ENCODE measurements at regions not wholly inside any gene's neighbourhood (a gene's known extent, or its start where the extent isn't known, plus 50 kb on each side); places are given as distances from the start of the nearest gene placed in this dataset.

DNA sequence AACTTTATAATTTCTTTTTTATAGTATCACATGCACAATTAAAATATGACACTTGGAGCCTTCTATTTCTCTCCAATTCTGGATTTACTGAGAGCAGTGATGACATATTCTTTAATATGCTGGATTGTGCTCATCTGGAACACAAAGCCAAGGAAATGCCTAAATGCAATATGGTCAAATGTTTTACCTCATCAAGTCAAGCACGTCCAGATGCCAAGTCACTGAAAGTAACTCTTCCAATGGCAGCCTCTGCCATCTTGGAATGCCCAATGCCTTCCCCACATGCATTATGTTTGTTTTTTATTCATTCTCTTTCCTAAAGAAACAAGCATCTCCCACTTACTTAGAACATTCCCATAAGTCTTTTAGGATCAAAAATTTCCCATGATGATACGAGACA lies 189.8 kb downstream of the TMX3 start:
- no peak for TF ChIP-seq ZFX (IDR thresholded peaks at IDR 0.05; ENCODE audit: borderline replicate concordance)
- TF ChIP-seq, protein P1, sequence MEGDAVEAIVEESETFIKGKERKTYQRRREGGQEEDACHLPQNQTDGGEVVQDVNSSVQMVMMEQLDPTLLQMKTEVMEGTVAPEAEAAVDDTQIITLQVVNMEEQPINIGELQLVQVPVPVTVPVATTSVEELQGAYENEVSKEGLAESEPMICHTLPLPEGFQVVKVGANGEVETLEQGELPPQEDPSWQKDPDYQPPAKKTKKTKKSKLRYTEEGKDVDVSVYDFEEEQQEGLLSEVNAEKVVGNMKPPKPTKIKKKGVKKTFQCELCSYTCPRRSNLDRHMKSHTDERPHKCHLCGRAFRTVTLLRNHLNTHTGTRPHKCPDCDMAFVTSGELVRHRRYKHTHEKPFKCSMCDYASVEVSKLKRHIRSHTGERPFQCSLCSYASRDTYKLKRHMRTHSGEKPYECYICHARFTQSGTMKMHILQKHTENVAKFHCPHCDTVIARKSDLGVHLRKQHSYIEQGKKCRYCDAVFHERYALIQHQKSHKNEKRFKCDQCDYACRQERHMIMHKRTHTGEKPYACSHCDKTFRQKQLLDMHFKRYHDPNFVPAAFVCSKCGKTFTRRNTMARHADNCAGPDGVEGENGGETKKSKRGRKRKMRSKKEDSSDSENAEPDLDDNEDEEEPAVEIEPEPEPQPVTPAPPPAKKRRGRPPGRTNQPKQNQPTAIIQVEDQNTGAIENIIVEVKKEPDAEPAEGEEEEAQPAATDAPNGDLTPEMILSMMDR (IDR thresholded peaks at IDR 0.05) = no peak
- H3K27ac ChIP-seq = no peak overlapping the region

DNA sequence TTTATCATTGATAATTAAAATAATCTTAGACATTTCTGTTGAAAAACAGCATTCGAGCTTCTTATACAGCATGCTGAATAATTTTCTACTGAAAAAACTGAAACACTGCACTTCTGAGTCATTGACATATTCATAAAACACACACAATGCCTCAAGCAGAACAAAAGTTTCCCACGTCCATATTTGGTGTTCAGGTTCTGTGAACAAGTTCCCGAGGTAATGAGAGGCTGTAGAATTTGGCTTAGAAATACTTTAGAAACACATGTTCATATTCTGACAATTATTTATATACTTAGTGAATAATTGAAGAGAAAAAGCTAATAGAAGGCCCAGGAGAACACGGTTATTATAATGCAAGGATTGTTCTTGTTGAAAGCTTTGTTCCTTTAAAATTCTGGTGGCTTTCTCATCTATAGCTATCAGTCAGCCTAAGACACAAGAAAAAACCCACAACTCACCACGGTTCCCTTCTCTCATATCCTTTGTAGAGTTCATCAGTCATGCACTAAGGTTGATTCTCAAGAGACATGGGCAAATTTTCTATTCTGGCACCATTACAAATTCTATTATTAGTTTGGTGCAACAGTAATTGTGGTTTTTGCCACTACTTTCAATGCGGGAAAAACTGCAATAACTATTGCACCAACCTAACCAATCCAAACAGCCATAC lies 194.4 kb downstream of the TMX3 start:
- no peak overlapping the region for H3K27ac ChIP-seq

DNA sequence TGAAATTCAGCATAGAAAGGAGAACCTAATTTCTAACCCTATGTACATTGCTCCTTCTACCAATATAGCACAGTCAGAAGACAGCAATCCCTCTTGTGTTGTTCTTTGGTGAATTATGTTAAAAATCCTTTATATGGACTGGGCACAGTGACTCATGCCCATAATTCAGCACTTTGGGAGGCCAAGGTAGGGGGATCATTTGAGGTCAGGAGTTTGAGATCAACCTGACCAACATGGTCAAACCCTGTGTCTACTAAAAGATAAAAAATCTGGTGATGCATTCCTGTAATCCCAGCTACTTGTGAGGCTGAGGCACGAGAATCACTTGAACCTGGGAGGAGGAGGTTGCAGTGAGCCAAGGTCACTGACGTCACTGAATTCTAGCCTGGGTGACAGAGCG lies 195.6 kb downstream of the TMX3 start:
- TF ChIP-seq ZFX (IDR thresholded peaks at IDR 0.05; ENCODE audit: borderline replicate concordance) = no peak
- TF ChIP-seq, protein P1 (IDR thresholded peaks at IDR 0.05) = no peak
- H3K27ac ChIP-seq = no peak overlapping the region

More for the DNA sequence above, 194.4 kb downstream of the TMX3 start:
- TF ChIP-seq, protein P1 (IDR thresholded peaks at IDR 0.05) = no peak
- no peak for TF ChIP-seq ZFX (IDR thresholded peaks at IDR 0.05; ENCODE audit: borderline replicate concordance)

DNA sequence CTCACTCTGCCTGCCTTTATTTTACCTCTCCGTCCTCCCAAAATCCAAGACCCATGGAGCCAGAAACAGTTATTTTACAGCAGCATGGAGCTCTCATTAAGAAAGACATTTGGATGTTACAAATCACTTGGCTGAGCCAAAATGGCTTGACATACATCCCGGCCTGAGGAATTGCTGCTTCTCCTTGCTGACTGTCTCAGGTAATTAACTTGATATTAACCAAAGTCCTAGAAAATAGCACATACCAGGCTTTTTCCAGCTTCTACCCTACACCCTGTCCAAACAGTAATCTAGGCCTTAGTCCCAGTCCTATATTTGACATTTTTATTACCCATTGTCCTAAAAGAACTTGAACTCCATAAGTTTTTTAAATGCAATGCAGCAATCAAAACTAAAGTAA lies 205.0 kb downstream of the TMX3 start:
- TF ChIP-seq ZFX (IDR thresholded peaks at IDR 0.05; ENCODE audit: borderline replicate concordance) = no peak
- TF ChIP-seq, protein P1 (IDR thresholded peaks at IDR 0.05) = no peak
- H3K27ac ChIP-seq = no peak overlapping the region

DNA sequence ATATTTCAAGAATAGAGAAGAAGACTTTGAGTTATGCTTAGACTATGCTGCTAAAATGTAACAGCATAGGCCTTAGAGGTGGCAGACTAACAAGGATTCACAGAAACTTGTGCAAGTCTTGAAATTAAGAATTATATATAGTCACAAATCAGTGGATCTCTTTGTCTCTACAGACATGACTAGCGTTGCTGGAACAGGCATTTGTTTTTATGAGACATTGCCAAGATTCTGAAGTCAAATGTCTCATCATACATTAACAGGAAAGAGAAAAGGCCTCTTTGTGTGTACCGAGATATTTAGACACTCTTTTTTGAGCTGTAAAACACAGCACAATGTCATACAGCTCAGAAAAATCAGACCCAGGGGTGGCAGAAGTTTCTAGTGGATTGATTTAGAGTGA lies 207.1 kb downstream of the TMX3 start:
- no peak overlapping the region for H3K27ac ChIP-seq
- no peak for TF ChIP-seq ZFX (IDR thresholded peaks at IDR 0.05; ENCODE audit: borderline replicate concordance)
- TF ChIP-seq, protein P1 (IDR thresholded peaks at IDR 0.05) = no peak

DNA sequence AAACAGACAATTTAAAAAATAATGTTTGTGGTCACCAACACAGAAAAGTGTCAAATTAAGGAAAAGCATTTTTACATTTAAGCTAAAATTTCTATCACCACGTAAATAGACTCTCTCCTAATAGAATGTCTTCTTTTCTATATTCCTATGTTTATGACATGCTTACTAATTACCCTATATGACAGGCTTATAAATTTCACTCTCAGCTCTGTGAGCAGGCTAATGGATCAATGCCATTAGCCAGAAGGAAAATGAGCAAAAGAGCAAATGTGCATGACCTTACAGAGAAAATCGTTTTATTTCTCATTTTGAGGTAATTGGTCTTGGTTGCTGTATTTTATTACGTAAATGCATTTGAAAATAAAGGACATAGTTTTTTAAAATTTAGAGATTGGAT lies 209.7 kb downstream of the TMX3 start:
- no peak overlapping the region for H3K27ac ChIP-seq
- TF ChIP-seq, protein P1 (IDR thresholded peaks at IDR 0.05) = no peak
- no peak for TF ChIP-seq ZFX (IDR thresholded peaks at IDR 0.05; ENCODE audit: borderline replicate concordance)

DNA sequence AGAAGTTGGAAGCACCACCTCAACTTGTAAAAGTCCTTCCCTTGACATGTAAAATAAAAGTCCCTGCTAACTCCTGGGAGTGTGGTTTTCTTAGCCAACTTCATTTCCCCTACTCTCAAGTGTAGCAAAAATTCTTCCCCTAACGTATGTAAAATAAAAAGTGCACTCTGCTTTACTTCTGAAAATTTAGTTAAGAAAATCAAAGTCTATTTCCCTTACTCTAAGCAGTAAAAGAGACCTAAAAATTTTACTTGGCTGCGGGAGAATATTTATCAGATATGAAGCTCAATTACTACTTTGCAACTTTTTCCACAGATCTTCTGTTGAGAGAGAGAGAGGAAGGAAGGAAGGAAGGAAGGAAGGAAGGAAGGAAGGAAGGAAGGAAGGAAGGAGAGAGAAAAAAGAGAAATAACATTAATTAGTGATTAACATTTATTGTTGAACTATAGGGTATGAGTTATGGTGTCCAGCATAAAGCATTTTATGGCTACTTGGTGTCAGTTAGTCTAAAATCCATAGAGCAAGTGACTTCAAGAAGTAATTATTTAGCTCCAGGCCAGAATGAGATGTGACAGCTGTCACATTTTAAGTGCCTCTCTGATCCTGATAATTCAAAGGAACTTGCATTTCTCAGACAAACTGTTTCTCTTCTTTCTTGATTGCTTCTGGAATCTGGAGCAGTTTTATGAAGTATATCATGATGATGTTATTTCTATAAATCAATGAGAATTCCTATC lies 210.3 kb downstream of the TMX3 start:
- TF ChIP-seq ZFX (IDR thresholded peaks at IDR 0.05; ENCODE audit: borderline replicate concordance) = no peak
- TF ChIP-seq, protein P1 (IDR thresholded peaks at IDR 0.05) = no peak
- no peak overlapping the region for H3K27ac ChIP-seq
